ENCODE measurements at regions not wholly inside any gene's neighbourhood (a gene's known extent, or its start where the extent isn't known, plus 50 kb on each side); places are given as distances from the start of the nearest gene placed in this dataset.

DNA sequence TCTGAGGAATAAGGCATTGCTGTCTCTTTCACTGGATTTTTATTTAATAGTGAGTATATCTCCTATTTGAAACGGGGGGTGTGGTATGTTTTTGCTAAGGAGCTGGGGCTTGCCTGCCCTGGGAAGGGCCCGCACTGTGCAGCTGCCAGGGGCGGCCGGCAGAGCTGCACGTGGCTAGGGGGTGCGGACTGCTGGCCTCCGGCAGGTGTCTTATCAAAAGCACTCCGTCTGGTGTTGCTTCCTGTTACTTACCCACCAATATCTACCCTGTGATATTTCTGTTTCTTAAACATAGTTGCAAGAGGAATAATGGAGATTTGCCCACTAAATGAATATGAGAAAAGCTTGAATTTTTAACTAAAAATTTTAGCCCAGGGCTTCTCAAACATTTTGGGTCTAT is 232.0 kb downstream of the IRX1 start:
- DNase-seq = no peak

DNA sequence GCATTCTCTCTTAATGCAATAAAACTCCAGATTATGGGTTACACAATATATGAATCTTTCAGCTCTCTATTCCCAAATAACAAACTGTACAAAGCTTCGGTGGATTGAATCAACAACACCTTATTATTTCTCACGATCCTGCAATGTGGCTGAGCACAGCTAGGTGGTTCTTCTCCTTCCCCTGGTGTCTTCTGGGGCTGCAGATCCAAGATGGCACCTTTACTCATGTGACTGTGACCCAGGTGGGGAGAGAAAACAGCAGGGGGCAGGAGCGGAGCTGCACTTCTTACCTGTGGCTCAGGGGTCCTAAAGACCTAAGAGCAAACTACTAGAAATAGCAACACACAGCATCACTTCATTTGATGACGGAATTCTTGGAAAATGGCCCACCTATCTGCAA is 233.1 kb downstream of the IRX1 start:
- DNase-seq = no peak

DNA sequence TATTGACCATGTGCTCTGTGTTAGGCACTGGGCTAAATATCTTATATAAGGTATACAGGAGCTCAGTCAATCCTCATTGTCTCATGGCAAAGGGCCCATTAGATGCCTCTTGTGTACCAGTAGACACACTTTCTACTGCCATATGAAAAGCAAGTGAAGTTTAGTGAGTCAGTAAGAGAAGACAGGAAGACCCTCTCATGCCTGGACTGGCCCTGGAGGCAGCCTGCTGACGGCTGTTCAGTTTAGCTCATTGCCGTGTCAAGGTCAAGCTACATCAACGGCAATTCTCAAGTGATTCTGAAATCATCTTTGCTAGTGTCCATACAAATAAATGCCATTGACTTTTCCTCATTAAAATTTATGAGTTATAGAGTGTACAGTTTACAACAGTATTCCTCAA is 237.9 kb downstream of the IRX1 start:
- DNase-seq = no peak

GRCh38 chr5:3835811-3836210 is 240.2 kb downstream of the IRX1 start:
- DNase-seq = no peak

DNA sequence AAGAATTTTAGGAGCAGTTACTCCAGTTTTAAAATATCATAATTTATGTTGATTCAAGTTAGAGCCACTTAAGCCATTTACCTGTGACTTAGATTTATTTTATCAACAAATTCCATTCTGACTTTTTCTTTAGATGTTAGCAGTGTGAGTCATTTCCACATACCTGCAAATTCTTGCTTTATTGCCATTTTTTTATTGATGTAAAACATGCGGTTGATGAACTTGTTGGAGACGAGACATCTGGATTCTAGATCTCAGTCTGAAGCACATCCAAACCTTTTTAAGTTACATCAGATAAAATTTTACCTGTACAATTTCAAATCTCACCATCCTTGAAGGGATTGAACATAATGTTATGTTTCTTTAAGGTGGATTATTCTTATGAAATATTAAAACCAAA is 240.9 kb downstream of the IRX1 start:
- no peak for DNase-seq

- DNase-seq = no peak
Observed at GRCh38 chr5:3837506-3837905, 241.9 kb downstream of the IRX1 start.

DNA sequence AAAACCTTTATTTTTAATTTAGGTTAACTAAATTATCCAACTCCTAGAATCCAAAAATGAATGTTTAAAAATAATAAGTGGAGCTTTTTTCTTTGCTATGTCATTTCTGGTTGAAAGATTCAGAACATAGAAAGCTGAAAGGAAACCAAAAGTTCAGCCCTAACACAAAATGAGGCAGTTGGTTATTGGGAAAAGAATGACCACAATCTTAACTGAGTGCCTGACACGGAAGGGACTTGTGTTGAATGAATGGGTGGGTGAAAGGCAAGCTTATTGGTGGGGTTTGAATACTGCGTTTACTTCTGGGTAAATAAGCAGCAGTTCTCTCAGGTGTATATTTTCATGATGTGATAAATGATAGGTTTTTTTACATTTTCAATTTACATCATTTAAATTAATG is 243.5 kb downstream of the IRX1 start:
- no peak for DNase-seq

- DNase-seq = no peak
Observed at GRCh38 chr5:3842591-3842990, 247.0 kb downstream of the IRX1 start.

DNA sequence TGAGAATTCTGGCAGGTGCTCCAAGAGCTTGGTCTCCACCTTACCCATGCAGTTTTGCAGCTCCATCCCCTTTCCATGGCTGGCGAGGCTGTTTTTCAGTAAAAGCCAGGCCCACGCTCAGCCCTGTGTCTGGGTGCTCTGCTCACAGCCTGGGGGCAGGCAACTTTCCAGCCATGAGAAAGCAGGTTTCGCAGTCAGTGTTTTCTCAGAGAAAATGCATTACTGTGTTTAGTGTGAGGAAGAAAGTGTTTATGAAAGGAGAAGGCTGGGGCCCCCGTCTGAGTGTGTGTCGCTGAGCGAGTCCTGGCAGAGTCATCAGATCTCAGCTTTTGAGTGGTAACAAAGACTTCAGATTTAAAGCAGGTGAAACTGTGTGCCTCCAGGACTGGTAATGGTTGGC is 248.1 kb downstream of the IRX1 start:
- DNase-seq = no peak

- DNase-seq = no peak
Observed at GRCh38 chr5:3844266-3844665, 248.6 kb downstream of the IRX1 start.

GRCh38 chr5:3845230-3845629 is 249.6 kb downstream of the IRX1 start:
- no peak for DNase-seq

GRCh38 chr5:3852161-3852916 is 256.7 kb downstream of the IRX1 start:
- DNase-seq = no peak

- DNase-seq = no peak
Observed at GRCh38 chr5:3853362-3853761, 257.7 kb downstream of the IRX1 start.

DNA sequence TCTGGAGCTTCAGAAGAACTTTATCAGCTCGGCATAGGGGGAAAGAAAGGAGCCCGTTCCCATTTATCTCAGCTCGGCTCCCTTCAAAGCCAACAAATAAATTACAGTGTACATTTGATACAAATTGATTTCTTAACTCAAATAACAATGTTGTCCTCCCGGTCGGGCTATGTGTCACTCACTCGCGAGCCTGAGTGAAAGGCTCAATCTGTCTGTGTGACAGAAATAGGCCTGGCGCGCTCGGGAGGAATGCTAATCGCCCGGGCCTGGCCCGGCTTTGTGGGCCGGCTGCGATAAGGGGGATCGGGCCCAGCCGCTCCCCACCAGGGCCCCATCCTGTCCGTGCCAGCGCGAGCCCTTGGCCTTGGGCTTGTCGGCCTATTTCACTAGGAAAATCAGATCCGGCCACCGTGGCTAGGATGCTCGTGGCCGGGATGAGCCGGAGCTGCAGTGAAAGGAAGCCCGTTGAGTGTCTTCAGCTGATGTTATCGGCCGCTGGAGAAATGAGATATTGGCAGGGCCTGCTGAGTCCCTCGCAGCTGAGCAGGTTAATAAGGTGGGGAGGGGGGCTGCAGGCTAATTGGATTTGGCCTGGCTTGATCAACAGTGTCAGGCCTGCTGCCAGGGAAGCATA is 258.7 kb downstream of the IRX1 start:
- DNase-seq = no peak

DNA sequence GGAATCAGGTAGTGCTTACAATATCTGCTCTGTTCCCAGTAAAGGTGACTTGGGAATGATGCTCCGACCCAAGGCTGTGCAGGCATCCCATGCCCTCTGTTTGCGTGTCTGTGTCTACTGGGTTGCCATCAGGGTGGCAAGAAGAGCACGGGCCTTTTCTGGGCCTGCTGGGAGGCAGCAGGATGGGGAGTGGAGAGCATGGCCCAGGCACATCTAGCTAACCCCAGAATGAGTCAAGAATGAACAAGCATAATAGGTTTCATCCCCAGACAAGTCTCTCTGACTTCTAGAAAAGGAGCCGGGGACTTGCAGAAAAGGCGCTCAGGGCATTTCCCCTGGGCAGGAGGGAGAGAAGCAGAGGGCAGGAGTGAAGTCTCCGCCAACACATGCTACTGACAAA is 260.4 kb downstream of the IRX1 start:
- DNase-seq = no peak

GRCh38 chr5:3858524-3858923 is 262.9 kb downstream of the IRX1 start:
- no peak for DNase-seq

DNA sequence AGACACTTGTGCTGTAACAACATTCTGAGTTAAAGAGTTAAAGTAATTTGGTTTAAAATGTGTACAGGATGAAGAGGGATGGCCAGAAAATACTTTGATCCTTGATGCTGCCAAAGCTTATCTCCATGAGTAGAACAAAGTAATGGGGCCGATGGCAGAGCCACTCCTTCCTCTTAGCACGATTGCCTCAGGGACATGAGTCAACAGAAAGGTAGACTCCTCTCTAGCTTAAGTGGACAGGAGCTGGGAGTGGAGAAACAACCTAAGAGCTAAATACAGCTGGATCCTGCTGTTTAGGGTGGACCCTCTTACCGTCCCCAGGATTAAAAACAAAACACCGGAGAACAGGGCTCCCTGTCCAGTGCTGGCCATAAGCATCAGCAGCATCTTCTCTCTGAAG is 267.3 kb downstream of the IRX1 start:
- no peak for DNase-seq

- DNase-seq = no peak
Observed at GRCh38 chr5:3875144-3875543, 279.5 kb downstream of the IRX1 start.

- no peak for DNase-seq
Observed at GRCh38 chr5:3878267-3878666, 282.6 kb downstream of the IRX1 start.

DNA sequence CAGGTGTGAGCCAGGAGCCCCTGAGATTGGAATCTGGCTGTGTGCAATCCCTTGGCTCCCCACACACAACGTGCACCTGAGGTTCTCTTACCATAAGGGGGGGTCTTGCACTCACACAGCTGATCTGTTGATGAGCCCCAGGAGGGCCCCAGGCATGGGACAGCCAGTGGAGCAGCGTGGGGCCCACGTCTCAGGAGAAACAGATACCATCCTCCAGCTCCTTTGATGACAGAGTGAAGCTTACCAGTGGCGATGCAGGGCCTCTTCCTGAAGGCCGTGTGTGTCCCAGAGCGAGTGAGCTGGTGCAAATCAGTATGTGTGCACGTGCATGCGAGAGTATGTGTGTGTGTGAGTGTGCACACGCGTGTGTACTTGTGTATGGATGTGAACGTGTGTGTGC is 287.4 kb downstream of the IRX1 start:
- DNase-seq = no peak

DNA sequence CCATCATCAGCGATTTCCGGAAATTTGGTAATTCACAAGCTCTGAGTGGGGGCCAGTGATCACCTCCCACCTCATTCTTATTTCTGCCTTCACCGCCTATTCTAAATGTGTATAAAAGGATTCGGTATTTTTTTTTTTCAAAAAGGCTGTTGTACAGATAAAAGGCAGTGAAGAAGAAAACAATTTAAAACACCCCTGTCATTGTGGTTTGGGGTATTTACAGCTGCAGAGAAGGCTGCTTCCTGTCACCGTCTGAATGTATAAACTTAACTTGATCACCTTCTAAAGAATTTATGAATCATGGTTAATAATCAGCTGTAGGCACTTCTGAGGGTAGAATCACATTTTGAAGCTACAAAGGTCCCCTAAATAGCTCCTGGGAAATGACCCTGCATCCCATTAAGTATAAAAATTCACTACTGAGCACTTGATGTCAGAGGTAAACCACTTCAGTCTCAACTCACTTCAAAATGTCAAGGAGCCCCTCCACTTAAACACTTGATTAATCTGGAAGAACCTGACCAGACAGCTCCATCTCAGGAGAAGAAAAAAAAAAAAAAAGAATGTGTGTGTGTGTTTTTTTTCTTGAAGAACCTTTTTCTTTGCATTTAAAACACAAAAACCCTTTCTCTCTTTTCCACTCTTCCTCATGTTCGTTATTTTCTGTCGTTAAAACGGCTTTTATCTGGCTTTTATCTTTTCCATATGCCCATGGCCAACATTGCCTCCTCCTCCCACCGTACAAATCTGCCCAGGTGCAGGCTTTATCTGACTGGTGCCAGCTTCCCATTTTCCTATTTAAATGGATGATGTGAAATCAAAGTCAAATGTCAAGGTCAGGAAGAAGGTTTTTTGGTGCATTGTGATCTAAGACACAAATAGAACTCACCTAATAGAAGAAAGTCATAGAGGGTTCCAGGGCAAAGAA is 291.2 kb downstream of the IRX1 start:
- no peak for DNase-seq

- no peak for DNase-seq
Observed at GRCh38 chr5:3888310-3888709, 292.7 kb downstream of the IRX1 start.

GRCh38 chr5:3889412-3890142 is 293.9 kb downstream of the IRX1 start:
- no peak for DNase-seq

Measured in NCI-H345 (cell line).